ENCODE measurements at regions not wholly inside any gene's neighbourhood (a gene's known extent, or its start where the extent isn't known, plus 50 kb on each side); places are given as distances from the start of the nearest gene placed in this dataset.

GRCh38 chr1:4932311-4933030 lies 278.1 kb downstream of the AJAP1 start:
- Histone ChIP-seq H2AFZ (replicated peaks) (no peak overlapping the region), H3K4me1 (peaks cover 11% of the 10 kb centered on the region), H3K27ac (no peak overlapping the region), H3K79me2 (ENCODE audit: low read depth) (no peaks in the 10 kb centered on the region), H3F3A (ENCODE audit: low read depth) (no peaks in the 10 kb centered on the region), H3K27me3 (no peaks in the 10 kb centered on the region), H3K9me3 (ENCODE audit: low read depth) (no peaks in the 10 kb centered on the region), H3K9ac (no peak overlapping the region), H3K4me2 (no peak overlapping the region), H4K20me1 (ENCODE audit: low read depth) (no peaks in the 10 kb centered on the region), H3K4me3 (no peak overlapping the region), H3K36me3 (no peaks in the 10 kb centered on the region)
- H3K27ac Mint-ChIP-seq = no peak overlapping the region
- H3K9me3 Mint-ChIP-seq = no peaks in the 10 kb centered on the region
- H3K4me1 Mint-ChIP-seq = peaks cover 28% of the 10 kb centered on the region
- DNase-seq (ENCODE audit: low spot score) = peak; percentile 8
- no peak overlapping the region for H3K4me3 Mint-ChIP-seq
- no peaks in the 10 kb centered on the region for H3K36me3 Mint-ChIP-seq
- H3K27me3 Mint-ChIP-seq (ENCODE audit: insufficient read depth, low read depth) = peaks cover 17% of the 10 kb centered on the region
- TF ChIP-seq CTCF (IDR thresholded peaks at IDR 0.05) (no peak), EZH2 (IDR thresholded peaks at IDR 0.05) (no peak), EZH2phosphoT487 (IDR thresholded peaks at IDR 0.05) (no peak)

GRCh38 chr1:4931486-4931885 lies 277.1 kb downstream of the AJAP1 start:
- no peaks in the 10 kb centered on the region for H3K36me3 Mint-ChIP-seq

GRCh38 chr1:4928186-4928585 lies 273.8 kb downstream of the AJAP1 start:
- Mint-ChIP-seq H3K4me3 (no peak overlapping the region), H3K4me1 (peaks cover 25% of the 10 kb centered on the region), H3K27ac (no peak overlapping the region), H3K36me3 (no peaks in the 10 kb centered on the region), H3K27me3 (ENCODE audit: insufficient read depth, low read depth) (peaks cover 8% of the 10 kb centered on the region), H3K9me3 (peaks cover 2% of the 10 kb centered on the region)
- Histone ChIP-seq H3K79me2 (ENCODE audit: low read depth) (no peaks in the 10 kb centered on the region), H2AFZ (replicated peaks) (no peak overlapping the region), H3K4me2 (no peak overlapping the region), H3F3A (ENCODE audit: low read depth) (no peaks in the 10 kb centered on the region), H3K27ac (no peak overlapping the region), H3K36me3 (no peaks in the 10 kb centered on the region), H3K9ac (no peak overlapping the region), H3K27me3 (no peaks in the 10 kb centered on the region), H3K4me3 (no peak overlapping the region), H3K4me1 (peaks cover 8% of the 10 kb centered on the region), H3K9me3 (ENCODE audit: low read depth) (no peaks in the 10 kb centered on the region), H4K20me1 (ENCODE audit: low read depth) (no peaks in the 10 kb centered on the region)
- no peak for DNase-seq (ENCODE audit: low spot score)
- no peak for TF ChIP-seq EZH2 (IDR thresholded peaks at IDR 0.05)
- no peak for TF ChIP-seq CTCF (IDR thresholded peaks at IDR 0.05)
- no peak for TF ChIP-seq EZH2phosphoT487 (IDR thresholded peaks at IDR 0.05)

More at GRCh38 chr1:4931486-4931885, 277.1 kb downstream of the AJAP1 start:
- no peaks in the 10 kb centered on the region for H3K27me3 ChIP-seq
- no peaks in the 10 kb centered on the region for H3K36me3 ChIP-seq
- H3K4me1 ChIP-seq = peaks cover 11% of the 10 kb centered on the region
- Mint-ChIP-seq H3K4me1 (peaks cover 25% of the 10 kb centered on the region), H3K27ac (no peak overlapping the region), H3K4me3 (no peak overlapping the region), H3K27me3 (ENCODE audit: insufficient read depth, low read depth) (peaks cover 15% of the 10 kb centered on the region), H3K9me3 (no peaks in the 10 kb centered on the region)
- TF ChIP-seq EZH2phosphoT487 (IDR thresholded peaks at IDR 0.05) = no peak
- no peaks in the 10 kb centered on the region for H3F3A ChIP-seq (ENCODE audit: low read depth)
- no peak overlapping the region for H2AFZ ChIP-seq (replicated peaks)
- H3K27ac ChIP-seq = no peak overlapping the region
- no peak overlapping the region for H3K4me2 ChIP-seq
- no peak for DNase-seq (ENCODE audit: low spot score)
- H3K79me2 ChIP-seq (ENCODE audit: low read depth) = no peaks in the 10 kb centered on the region
- H4K20me1 ChIP-seq (ENCODE audit: low read depth) = no peaks in the 10 kb centered on the region
- no peak overlapping the region for H3K4me3 ChIP-seq
- no peaks in the 10 kb centered on the region for H3K9me3 ChIP-seq (ENCODE audit: low read depth)
- H3K9ac ChIP-seq = no peak overlapping the region

GRCh38 chr1:4924356-4924755 lies 269.9 kb downstream of the AJAP1 start:
- Histone ChIP-seq H3K4me1 (no peaks in the 10 kb centered on the region), H3K27me3 (no peaks in the 10 kb centered on the region), H3K4me3 (no peak overlapping the region), H2AFZ (replicated peaks) (no peak overlapping the region), H3K4me2 (no peak overlapping the region), H4K20me1 (ENCODE audit: low read depth) (no peaks in the 10 kb centered on the region), H3K9me3 (ENCODE audit: low read depth) (no peaks in the 10 kb centered on the region), H3K79me2 (ENCODE audit: low read depth) (no peaks in the 10 kb centered on the region), H3K36me3 (no peaks in the 10 kb centered on the region), H3K9ac (no peak overlapping the region), H3F3A (ENCODE audit: low read depth) (no peaks in the 10 kb centered on the region), H3K27ac (no peak overlapping the region)
- Mint-ChIP-seq H3K4me1 (peaks cover 19% of the 10 kb centered on the region), H3K9me3 (peaks cover 22% of the 10 kb centered on the region), H3K27ac (no peak overlapping the region), H3K4me3 (no peak overlapping the region), H3K36me3 (no peaks in the 10 kb centered on the region), H3K27me3 (ENCODE audit: insufficient read depth, low read depth) (peaks cover 4% of the 10 kb centered on the region)
- DNase-seq (ENCODE audit: low spot score) = no peak
- no peak for TF ChIP-seq CTCF (IDR thresholded peaks at IDR 0.05)
- TF ChIP-seq EZH2 (IDR thresholded peaks at IDR 0.05) = no peak
- TF ChIP-seq EZH2phosphoT487 (IDR thresholded peaks at IDR 0.05) = no peak

All from neural progenitor cell (in vitro differentiated cells).